ENCODE measurements at regions not wholly inside any gene's neighbourhood (a gene's known extent, or its start where the extent isn't known, plus 50 kb on each side); places are given as distances from the start of the nearest gene placed in this dataset.

- no TSS peak for BruUV-seq (replicated peaks)
- CTCF ChIA-PET, result interaction anchor here (1.2 kb wide), 1 partner anchor 34 kb away, joined by 3 read pairs; no protein-coding TSS in a partner anchor
- Mint-ChIP-seq H3K27ac (ENCODE audit: low read depth, unreplicated experiment) (peak overlapping the region; percentile 83), H3K9me3 (ENCODE audit: unreplicated experiment) (no peaks in the 10 kb centered on the region), H3K4me1 (ENCODE audit: insufficient read depth, unreplicated experiment) (peaks cover 18% of the 10 kb centered on the region), H3K27me3 (ENCODE audit: insufficient read depth, unreplicated experiment) (no peaks in the 10 kb centered on the region), H3K4me3 (ENCODE audit: unreplicated experiment) (no peak overlapping the region), H3K36me3 (ENCODE audit: insufficient read depth, unreplicated experiment) (no peaks in the 10 kb centered on the region)
- POLR2A ChIA-PET, result interaction anchor here (1.3 kb wide), 1 partner anchor 306 kb away, joined by 4 read pairs; no protein-coding TSS in a partner anchor
- intact Hi-C loops (cut with micrococcal nuclease), result loop anchor here (10.0 kb wide), 1 partner anchor 121 kb away; no protein-coding TSS in a partner anchor
- TF ChIP-seq, protein P1, sequence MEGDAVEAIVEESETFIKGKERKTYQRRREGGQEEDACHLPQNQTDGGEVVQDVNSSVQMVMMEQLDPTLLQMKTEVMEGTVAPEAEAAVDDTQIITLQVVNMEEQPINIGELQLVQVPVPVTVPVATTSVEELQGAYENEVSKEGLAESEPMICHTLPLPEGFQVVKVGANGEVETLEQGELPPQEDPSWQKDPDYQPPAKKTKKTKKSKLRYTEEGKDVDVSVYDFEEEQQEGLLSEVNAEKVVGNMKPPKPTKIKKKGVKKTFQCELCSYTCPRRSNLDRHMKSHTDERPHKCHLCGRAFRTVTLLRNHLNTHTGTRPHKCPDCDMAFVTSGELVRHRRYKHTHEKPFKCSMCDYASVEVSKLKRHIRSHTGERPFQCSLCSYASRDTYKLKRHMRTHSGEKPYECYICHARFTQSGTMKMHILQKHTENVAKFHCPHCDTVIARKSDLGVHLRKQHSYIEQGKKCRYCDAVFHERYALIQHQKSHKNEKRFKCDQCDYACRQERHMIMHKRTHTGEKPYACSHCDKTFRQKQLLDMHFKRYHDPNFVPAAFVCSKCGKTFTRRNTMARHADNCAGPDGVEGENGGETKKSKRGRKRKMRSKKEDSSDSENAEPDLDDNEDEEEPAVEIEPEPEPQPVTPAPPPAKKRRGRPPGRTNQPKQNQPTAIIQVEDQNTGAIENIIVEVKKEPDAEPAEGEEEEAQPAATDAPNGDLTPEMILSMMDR (IDR thresholded peaks at IDR 0.05; ENCODE audit: unreplicated experiment), result no peak
- no peak for DNase-seq (ENCODE audit: unreplicated experiment)
Measured at GRCh38 chr5:103623425-103623824, 60.8 kb upstream of the NUDT12 start.

DNA sequence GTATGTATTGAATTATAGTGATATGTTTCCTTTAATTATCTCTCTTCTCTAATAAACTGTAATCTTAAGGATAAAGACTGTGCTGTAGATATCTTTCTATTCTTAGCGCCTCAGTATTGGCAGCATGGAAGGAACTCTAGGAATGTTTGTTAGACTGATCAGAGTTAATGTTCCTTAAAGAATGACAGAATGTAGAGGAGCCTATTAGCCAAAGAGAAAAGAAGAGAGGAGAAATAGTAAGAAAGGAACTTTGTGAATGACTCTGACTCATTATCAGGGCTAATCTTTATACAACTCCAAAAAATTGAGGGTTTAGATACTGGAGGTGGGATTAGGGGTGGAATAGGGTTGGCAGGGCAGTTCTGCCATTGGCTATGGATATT, 59.0 kb upstream of the NUDT12 start:
- no TSS peak for BruUV-seq (replicated peaks)
- no peaks in the 10 kb centered on the region for H3K36me3 Mint-ChIP-seq (ENCODE audit: insufficient read depth, unreplicated experiment)
- TF ChIP-seq, protein P1 (IDR thresholded peaks at IDR 0.05; ENCODE audit: unreplicated experiment), result no peak
- CTCF ChIA-PET, result interaction anchor here (1.2 kb wide), 1 partner anchor 11 kb away, joined by 3 read pairs; no protein-coding TSS in a partner anchor
- H3K4me3 Mint-ChIP-seq (ENCODE audit: unreplicated experiment), result no peak overlapping the region
- H3K4me1 Mint-ChIP-seq (ENCODE audit: insufficient read depth, unreplicated experiment), result peaks cover 23% of the 10 kb centered on the region
- H3K9me3 Mint-ChIP-seq (ENCODE audit: unreplicated experiment), result no peaks in the 10 kb centered on the region
- no peak for DNase-seq (ENCODE audit: unreplicated experiment)
- intact Hi-C loops (cut with micrococcal nuclease), result loop anchor here (10.0 kb wide), 1 partner anchor 123 kb away; no protein-coding TSS in a partner anchor
- H3K27ac Mint-ChIP-seq (ENCODE audit: low read depth, unreplicated experiment), result no peak overlapping the region
- no peaks in the 10 kb centered on the region for H3K27me3 Mint-ChIP-seq (ENCODE audit: insufficient read depth, unreplicated experiment)
- POLR2A ChIA-PET, result interaction anchor here (0.6 kb wide), 1 partner anchor 84 kb away, joined by 3 read pairs; no protein-coding TSS in a partner anchor

DNA sequence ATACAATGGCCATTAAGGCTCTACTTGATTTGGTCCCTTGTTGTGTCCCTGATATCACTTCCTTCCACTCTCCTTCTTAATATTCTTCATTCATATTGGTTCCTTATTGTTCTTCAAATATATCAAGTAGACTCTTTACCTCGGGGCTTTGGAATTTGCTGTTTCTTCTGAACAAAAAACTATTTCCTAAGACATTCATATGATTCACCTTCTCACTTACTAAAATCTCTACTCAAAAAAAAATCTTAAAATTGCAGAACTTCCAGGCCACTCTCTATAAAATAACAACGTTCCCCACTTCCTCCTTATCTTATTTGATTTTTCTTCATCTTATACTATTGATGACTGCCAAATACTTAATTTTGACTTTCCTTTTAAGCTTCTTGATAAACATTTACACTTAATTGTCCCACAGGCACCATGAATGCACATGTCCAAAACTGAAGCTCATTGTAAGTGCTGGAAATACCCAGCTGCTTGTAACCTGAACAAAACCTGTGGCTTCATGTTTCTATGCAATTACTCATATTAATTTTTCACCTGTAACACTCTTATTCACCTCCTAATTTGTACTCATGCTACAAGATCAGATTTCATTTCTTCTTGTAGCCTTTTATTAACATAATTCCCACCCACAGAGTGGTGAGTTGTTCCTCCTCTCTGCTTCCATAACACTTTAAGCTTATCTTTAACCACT, 58.4 kb upstream of the NUDT12 start:
- no peaks in the 10 kb centered on the region for H3K27me3 Mint-ChIP-seq (ENCODE audit: insufficient read depth, unreplicated experiment)
- no peak overlapping the region for H3K27ac Mint-ChIP-seq (ENCODE audit: low read depth, unreplicated experiment)
- TF ChIP-seq, protein P1 (IDR thresholded peaks at IDR 0.05; ENCODE audit: unreplicated experiment), result no peak
- peak; percentile 42 for DNase-seq (ENCODE audit: unreplicated experiment)
- POLR2A ChIA-PET, result interaction anchor here (0.6 kb wide), 1 partner anchor 85 kb away, joined by 3 read pairs; no protein-coding TSS in a partner anchor
- no peaks in the 10 kb centered on the region for H3K9me3 Mint-ChIP-seq (ENCODE audit: unreplicated experiment)
- BruUV-seq (replicated peaks), result no TSS peak
- CTCF ChIA-PET, result interaction anchor here (1.2 kb wide), 1 partner anchor 10 kb away, joined by 3 read pairs; no protein-coding TSS in a partner anchor
- intact Hi-C loops (cut with micrococcal nuclease), result loop anchor here (10.0 kb wide), 1 partner anchor 124 kb away; no protein-coding TSS in a partner anchor
- H3K4me3 Mint-ChIP-seq (ENCODE audit: unreplicated experiment), result no peak overlapping the region
- peaks cover 24% of the 10 kb centered on the region for H3K4me1 Mint-ChIP-seq (ENCODE audit: insufficient read depth, unreplicated experiment)
- H3K36me3 Mint-ChIP-seq (ENCODE audit: insufficient read depth, unreplicated experiment), result no peaks in the 10 kb centered on the region

DNA sequence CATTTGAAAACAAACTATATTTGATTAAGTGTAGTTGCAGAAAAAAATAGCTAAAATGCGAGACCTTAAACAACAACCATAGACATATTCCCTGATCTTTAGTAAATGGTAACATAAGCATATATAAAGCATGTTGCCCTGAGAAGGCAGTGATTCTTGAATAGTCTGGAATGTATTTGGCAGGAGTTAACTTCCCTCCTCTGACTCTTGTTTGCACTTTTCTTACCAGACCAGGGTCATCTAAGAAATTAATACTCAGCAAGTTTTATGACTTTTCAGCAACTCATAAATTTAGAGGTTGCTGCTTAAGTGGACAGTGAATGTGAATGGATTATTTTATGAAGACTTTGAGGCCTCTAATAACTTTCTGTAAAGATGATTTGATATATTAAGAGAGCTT, 55.3 kb upstream of the NUDT12 start:
- TF ChIP-seq, protein P1 (IDR thresholded peaks at IDR 0.05; ENCODE audit: unreplicated experiment), result no peak
- H3K9me3 Mint-ChIP-seq (ENCODE audit: unreplicated experiment), result no peaks in the 10 kb centered on the region
- intact Hi-C loops (cut with micrococcal nuclease), result no loop called here
- no peaks in the 10 kb centered on the region for H3K36me3 Mint-ChIP-seq (ENCODE audit: insufficient read depth, unreplicated experiment)
- POLR2A ChIA-PET, result no interaction called here
- CTCF ChIA-PET, result no interaction called here
- H3K27me3 Mint-ChIP-seq (ENCODE audit: insufficient read depth, unreplicated experiment), result no peaks in the 10 kb centered on the region
- peaks cover 5% of the 10 kb centered on the region for H3K4me1 Mint-ChIP-seq (ENCODE audit: insufficient read depth, unreplicated experiment)
- H3K27ac Mint-ChIP-seq (ENCODE audit: low read depth, unreplicated experiment), result no peak overlapping the region
- no TSS peak for BruUV-seq (replicated peaks)
- no peak for DNase-seq (ENCODE audit: unreplicated experiment)
- H3K4me3 Mint-ChIP-seq (ENCODE audit: unreplicated experiment), result no peak overlapping the region

Measured in MCF 10A (cell line).